GM03348 (cell line): ENCODE measurements at regions not wholly inside any gene's neighbourhood (a gene's known extent, or its start where the extent isn't known, plus 50 kb on each side); places are given as distances from the start of the nearest gene placed in this dataset.
A peak's percentile ranks its signal among the peaks of the same experiment; 100 is the strongest.

Source experiments
- DNase-seq: peaks from one replicate; pipeline ENCODE4 v3.0.0; 2012; ENCODE audit warnings: low spot score

GRCh38 chr10:75347186-75347585 lies 54.4 kb downstream of the ZNF503 start:
- DNase-seq, result no peak

- no peak for DNase-seq
Observed at GRCh38 chr10:75345738-75346137, 55.8 kb downstream of the ZNF503 start.

GRCh38 chr10:75344170-75344569 lies 57.4 kb downstream of the ZNF503 start:
- DNase-seq, result no peak

- DNase-seq, result no peak
Observed at GRCh38 chr10:75342397-75342796, 59.2 kb downstream of the ZNF503 start.

- DNase-seq, result no peak
Observed at GRCh38 chr10:75335983-75336382, 65.6 kb downstream of the ZNF503 start.

- DNase-seq, result no peak
Observed at GRCh38 chr10:75335191-75335590, 66.4 kb downstream of the ZNF503 start.

- no peak for DNase-seq
Observed at GRCh38 chr10:75334720-75335119, 66.8 kb downstream of the ZNF503 start.

- DNase-seq, result no peak
Observed at GRCh38 chr10:75332081-75332480, 69.5 kb downstream of the ZNF503 start.

- DNase-seq, result no peak
Observed at GRCh38 chr10:75331081-75331480, 70.5 kb downstream of the ZNF503 start.

- no peak for DNase-seq
Observed at GRCh38 chr10:75329190-75329745, 72.3 kb downstream of the ZNF503 start.

- no peak for DNase-seq
Observed at GRCh38 chr10:75326306-75326705, 75.3 kb downstream of the ZNF503 start.

- DNase-seq, result no peak
Observed at GRCh38 chr10:75319274-75319673, 82.3 kb downstream of the ZNF503 start.

GRCh38 chr10:75314570-75314969 lies 78.8 kb upstream of the COMTD1 start:
- DNase-seq, result no peak

- DNase-seq, result no peak
Observed at GRCh38 chr10:75312440-75312839, 76.7 kb upstream of the COMTD1 start.

- no peak for DNase-seq
Observed at GRCh38 chr10:75305675-75306074, 69.9 kb upstream of the COMTD1 start.

- DNase-seq, result no peak
Observed at GRCh38 chr10:75304741-75305390, 69.1 kb upstream of the COMTD1 start.

- no peak for DNase-seq
Observed at GRCh38 chr10:75304313-75304712, 68.6 kb upstream of the COMTD1 start.

- no peak for DNase-seq
Observed at GRCh38 chr10:75303045-75303777, 67.5 kb upstream of the COMTD1 start.

GRCh38 chr10:75302029-75302428 lies 66.3 kb upstream of the COMTD1 start:
- no peak for DNase-seq

GRCh38 chr10:75297021-75297599 lies 61.4 kb upstream of the COMTD1 start:
- no peak for DNase-seq

- no peak for DNase-seq
Observed at GRCh38 chr10:75295868-75296441, 60.2 kb upstream of the COMTD1 start.

- DNase-seq, result peak; percentile 84
Observed at GRCh38 chr10:75294866-75295701, 59.3 kb upstream of the COMTD1 start.
